Renal cortical epithelial cell (primary cell): ENCODE measurements at regions not wholly inside any gene's neighbourhood (a gene's known extent, or its start where the extent isn't known, plus 50 kb on each side); places are given as distances from the start of the nearest gene placed in this dataset.

Experiments used
- DNase-seq: peaks from one replicate; pipeline ENCODE4 v3.0.0-alpha.2; 2011; ENCODE audit warnings: low read depth

DNA sequence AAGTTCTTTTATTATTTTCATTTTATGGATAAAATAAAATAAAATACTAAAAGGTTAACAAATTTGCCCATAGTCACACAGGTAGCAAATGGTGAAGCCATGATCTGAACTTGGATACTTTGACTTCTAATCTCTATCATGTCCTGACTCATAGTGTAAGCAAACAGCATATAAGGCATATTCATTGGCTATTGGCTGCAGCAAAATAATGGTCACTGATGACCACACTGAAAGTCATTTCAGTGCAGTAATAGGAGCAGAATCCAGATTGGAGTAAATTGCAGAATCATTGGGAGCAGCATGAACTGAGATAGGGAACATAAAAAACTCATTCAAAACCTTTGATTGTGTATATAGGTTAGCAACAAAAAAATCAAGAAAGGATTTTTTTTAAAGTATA, 262.9 kb downstream of the PLA2G4A start:
- DNase-seq = no peak

DNA sequence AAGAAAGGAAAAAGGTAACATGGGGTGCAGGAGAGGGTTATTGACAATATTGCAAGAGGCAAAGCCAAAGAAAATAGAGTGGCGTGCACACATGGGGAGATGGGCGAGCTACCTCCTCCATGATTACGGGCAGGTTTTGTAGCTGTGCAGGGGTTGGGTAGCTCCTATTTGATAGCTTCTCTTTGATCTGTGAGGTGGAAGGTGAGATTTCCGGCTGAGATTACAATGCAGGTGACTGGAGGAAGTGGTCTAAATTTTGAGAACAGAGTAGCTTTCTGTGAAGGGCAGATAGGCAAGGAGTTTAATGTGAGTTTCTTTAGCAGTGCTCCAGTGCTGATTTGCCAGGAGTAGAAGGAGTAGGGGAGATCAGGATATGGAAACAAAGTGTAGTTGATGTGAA, 263.4 kb downstream of the PLA2G4A start:
- no peak for DNase-seq

DNA sequence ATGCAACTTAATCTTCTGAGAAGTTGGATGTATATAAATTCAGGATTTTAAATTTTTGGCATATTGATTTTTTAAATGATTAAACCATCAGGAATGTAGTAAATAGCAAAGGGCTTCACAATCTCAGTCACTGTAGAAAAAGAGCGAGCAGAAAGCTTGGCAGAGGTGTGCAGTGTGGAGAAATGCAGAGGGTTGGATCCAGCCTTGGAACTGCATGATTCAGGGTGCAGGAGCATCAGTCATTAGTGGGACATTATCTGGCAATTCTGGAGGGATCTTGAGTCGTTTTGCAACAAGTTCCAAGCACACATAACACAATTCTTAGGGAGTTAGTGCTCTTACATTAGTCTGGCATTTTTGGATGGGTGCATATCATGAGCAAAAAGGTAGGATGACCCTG, 267.9 kb downstream of the PLA2G4A start:
- DNase-seq = no peak

DNA sequence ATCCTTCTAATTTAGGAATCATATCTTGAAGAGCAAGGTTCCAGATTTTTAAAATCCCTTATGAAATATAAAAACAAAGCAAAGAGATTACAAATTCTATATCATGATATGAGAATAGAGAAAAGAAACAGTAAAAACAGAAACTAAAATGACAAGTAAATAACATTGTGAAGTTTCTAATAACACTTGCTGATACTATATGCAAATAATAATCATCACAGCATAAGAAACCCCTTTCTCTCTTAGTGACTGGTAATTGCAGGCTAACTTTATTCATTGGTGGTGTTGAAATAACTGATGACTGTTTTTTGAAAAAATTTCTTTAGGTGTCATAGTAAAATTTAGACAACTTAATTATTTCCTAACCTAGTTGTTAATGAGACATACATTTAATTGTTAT, 281.6 kb downstream of the PLA2G4A start:
- DNase-seq = no peak

DNA sequence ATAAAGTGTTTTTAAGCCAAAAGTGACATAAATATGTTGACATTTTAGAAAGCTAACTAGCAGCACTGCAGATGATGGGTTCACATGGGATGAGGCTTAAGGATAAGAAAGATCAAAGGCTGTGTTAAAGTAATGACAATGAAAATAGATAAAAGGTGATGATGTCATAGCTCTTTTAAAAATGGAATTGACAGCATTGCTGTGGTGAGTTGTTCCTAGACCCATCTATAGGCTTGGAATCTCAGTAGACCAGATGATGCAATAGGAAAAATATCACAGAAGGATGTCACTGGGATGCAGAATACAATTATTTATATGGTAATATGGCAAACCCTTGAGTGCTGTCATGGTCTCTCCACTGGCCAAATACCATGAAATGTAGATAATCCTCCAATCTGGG, 286.0 kb downstream of the PLA2G4A start:
- DNase-seq = no peak

DNA sequence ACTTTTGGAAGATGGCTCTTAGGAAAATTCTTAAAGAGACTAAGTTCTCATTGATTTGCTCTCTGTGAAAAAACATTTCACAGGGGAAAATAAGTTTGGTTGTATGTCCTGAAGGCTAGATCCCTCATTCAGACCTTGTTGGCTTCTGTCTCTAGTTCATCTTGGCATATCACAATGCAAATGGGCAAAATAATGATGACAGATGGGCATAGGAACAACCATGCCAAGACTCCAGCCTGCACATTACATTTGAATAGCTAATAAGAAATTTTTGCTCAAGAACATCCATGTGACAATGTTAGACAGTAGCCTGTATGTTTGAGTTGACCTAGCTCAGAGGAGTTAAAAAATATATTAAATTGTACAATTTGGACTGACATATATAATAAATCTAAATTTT, 292.9 kb downstream of the PLA2G4A start:
- DNase-seq = no peak

DNA sequence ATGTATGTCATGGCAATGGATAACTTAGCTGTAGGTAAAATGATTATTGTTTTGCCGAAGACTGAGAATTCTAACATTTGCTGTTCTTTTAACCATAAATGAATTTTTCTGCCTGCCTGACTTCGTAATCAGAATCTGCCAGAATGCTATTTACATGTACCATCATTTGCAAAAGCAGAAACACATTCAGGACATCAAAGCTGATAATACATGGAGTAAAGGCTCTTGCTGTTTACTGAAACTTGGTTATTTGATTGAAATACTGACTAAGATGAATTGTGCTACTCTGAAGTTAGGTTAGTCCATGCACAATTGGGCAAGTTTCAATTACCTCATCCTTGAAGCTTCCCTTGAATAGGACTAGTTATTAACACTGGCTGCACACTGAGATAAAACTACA, 293.8 kb downstream of the PLA2G4A start:
- peak; percentile 3 for DNase-seq

DNA sequence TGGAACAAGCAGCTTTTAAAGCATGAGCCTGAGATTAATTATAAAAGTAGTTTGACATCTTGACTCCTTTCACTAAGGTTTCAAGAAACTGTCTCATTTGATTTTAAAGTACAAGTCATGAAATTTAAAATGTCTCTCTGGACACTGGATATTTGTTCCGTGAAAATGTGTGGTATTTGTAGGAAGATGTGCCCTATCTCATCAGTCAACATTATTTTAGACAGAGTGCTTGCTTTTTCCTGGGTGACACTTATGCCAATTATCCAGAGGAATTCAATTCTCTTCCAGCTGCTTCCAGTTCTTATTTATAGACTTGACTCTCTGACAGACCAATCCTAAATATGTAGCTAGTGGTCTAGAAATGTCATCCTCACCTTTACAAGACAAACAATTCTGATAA, 300.4 kb downstream of the PLA2G4A start:
- no peak for DNase-seq

DNA sequence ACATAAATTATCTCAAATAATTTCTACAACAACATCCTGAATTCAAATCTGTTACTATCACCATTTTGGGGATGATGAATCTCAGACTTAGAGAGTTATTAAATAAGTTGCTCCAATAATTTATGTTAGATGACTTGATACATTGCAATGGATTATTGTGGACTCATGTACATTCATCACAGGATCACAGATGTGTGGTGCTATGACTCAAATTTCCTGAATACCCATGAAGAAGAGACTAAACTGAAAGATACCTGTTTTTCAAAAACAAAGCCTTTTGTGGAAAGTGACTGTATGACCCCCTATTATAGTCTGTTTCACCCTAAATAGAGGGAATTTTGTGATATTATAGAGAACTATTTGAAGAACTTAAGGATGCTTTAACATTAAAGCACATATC, 315.0 kb downstream of the PLA2G4A start:
- DNase-seq = no peak

DNA sequence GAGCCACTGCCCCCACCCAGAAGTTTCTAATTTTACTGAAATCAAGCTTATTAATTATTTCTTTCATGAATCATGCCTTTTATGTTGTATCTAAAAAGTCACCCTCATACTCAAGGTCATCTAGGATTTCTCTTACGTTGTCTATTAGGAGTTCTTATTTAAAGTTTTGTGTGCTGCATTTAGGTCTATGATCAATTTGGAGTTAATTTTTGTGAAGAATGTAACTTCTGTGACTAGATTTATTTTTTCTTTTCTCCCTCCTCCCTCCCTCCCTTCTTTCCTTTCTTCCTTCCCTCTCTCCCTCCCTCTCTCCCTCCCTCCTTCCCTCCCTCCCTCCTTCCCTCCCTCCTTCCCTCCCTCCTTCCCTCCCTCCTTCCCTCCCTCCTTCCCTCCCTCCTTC, 317.6 kb downstream of the PLA2G4A start:
- no peak for DNase-seq

DNA sequence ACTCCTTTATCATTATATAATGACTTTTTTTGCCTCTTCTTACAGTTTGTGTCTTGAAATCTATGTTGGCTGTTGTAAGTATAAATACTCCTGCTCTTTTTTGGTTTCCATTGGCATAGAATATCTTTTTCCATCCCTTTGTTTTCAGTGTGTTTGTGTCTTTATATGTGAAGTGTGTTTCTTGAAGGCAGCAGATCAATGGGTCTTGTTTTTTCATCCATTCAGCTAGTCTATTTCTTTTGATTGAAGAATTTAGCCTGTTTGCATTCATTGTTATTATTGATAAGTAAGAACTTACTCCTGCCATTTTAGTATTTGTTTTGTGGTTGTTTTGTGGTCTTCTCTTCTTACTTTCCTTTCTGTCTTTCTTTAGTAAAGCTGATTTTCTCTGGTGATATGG, 322.8 kb downstream of the PLA2G4A start:
- no peak for DNase-seq

DNA sequence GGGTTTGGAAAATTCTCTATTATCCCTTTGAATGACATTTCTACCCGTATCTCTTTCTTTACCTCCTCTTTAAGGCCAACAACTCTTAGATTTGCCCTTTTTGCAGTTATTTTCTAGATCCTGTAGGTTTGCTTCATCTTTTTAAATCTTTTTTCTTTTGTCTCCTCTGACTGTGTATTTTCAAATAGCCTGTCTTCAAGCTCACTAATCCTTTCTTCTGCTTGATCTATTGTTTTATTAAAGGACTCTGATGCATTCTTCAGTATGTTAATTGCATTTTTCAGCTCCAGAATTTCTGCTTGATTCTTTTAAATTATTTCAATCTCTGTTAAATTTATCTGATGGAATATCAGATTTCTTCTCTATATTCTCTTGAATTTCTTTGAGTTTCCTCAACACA, 324.3 kb downstream of the PLA2G4A start:
- no peak for DNase-seq

DNA sequence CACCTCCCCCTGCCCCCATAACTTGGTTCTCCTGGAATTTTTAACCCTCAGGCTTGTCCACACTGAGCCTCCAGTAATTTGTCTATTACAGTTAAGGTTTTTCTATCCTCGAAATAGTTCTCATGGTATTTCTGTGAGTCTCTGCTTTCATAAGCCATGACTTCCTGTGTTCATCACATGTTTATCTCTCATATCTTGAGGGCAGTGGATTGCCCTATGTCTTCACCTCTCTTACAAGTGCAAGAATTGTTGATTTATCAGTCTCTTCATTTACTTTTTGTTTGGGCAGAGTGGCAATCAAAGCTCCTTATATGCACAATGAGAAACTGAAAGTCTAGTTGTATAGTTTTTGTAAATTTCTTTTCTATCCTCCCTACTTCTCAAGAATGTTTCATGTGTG, 328.4 kb downstream of the PLA2G4A start:
- no peak for DNase-seq

DNA sequence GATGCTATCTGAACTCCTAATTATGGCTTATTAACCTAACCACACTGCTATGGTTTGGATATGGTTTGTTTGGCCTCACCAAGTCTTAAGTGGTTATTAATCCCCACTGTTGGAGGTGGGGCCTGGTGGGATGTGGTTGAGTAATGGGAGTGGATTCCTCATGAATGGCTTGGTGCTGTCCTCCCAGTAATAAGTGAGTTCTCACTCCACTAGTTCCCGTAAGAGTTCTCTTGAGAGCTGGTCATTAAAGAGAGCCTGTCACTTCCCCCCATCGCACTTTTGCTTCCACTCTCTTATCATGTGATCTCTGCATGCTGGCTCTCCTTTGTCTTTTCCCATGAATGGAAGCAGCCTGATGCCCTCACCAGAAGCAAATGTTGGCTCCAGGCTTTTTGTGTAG, 328.8 kb downstream of the PLA2G4A start:
- DNase-seq = peak; percentile 0

DNA sequence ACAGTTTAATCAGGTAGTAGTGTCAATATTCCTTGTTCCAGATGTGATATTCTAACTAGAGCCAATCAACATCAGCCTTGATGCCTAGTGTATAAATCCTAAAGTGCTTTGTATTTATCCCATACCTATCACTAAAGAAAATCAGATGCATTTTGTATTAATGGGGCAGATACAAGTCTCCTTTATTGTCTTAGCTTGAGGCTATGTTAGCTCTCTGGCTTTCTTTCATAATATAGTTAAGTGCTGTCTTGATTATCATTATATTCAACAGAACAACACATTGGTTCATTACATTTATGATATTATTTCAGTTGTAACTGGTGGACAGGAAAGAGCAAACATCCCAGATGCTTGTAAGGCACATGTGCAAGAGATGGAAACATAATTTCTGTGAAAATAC, 338.8 kb downstream of the PLA2G4A start:
- DNase-seq = no peak

DNA sequence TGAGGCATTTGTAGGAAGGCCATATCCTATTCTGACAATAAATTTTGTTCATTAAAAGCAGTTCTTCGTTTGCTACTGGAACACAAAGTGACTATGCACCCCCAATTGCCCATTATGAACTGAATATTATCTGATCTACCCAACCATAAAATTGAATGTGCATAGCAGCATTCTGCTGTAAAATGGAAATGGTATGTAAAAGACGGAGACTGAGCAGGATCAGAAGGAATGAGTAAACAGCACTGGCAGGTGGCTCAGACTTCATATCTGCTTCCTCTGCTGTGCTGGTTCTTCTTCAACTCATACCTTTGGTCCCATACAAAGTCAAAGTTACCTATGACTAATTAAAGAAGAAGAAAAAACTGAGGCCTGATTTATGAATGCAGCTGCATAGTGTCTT, 339.5 kb downstream of the PLA2G4A start:
- DNase-seq = no peak

DNA sequence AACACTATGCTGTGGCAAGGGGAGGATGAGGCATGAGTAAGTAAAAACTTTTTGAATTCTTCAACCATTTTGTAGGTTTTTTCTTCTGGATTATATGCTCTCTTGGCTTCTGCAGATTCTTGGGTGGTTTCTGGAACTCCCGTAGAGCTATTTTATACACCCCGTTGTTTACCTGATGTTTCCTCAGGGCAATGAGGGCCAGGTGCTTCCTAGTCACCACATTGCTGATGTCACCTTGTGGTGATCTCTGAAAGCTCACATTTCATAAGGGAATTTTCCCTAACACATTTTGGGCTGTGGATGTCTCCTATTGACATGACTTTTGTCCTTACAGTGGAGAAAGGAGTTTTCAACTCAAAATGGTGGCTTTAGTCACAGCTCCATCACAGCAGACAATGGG, 356.6 kb downstream of the PLA2G4A start:
- no peak for DNase-seq

DNA sequence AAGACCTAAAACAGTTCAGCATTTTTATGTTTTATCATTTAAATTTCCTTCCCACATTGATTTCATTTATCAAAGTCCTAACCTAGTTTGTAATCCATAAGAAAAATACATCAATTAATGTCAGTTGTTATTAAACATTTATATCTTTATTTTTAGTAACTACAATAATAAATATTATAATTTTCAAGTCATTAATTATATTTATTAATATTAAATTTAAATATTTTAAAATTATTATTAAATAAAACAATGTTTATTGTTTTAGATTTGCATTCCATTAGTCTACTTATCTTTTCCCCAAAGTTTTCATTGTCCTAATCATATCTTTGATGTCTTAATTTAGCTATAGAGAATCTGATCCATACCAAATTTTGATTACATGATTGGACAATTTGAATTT, 368.9 kb downstream of the PLA2G4A start:
- no peak for DNase-seq

DNA sequence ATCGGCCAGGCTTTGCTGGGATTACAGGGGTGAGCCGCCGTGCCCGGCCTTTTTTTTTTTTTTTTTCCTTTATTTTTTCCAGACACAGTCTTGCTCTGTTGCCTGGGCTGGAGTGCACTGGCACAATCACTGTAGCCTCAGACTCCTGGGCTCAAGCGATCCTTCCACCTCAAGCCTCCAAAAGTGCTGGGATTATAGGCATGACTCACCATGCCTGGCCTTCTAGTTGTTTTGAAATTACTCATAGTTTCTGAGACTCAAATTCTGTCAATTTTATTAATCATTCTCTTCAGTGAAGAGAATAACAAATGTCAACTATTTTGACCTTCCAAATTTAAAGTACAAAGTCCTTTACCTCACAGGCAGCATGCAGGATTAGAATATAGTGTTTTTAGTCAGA, 374.5 kb downstream of the PLA2G4A start:
- peak; percentile 64 for DNase-seq

DNA sequence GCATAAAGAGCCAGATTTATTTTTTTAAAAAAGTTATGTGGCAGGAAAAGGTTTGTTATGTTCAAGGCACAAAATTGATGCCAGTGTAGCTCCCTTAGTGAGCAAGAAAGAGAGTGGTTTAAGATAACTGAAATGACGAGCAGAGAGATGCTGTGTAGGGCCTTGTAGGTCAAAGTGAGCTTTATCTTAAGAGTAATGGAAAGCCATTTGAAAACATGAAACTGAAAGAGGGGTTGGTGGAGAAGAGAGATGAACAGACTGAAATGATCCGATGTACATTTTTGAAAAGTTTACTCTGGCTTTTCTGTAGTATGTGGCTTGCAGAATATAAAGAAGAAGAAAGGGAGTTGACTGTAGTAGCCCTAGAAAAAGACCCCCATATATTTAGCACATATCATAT, 383.6 kb downstream of the PLA2G4A start:
- DNase-seq = no peak

DNA sequence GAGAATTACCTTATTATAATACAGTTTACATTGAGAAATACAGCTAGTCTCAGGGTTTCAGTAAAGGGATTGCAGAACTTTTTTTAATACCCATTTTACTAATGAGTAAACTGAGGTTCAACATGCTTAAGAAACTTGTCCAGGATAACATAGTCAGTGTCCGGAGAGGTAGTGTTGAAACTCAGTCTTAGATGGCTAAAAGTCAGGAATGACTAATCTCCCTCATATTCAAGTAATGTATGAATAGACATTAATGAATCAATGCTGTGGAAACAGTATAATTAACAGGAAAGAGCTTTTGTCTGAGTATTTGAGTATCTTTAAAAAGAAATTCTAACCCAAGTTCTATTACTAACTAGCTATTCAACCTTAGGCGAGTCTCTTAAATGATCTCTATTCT, 397.6 kb downstream of the PLA2G4A start:
- DNase-seq = peak; percentile 55

DNA sequence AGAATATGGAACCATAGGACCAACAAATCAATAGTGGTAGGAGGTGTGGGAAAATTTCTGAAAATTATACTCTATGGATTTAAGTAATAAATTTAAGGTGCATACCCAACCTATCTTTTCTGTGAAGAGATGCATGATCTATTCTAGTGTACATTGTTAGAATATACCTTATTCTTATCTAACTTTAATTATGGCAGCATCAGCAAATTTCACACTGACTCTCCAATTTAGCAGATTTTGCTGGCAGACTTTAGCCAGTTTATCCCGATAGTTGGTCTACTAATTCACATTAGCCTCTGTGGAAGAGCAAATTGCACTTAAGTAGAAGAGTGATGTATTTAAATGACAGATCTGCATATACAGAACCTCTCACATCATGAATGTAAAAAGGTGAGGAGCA, 400.0 kb downstream of the PLA2G4A start:
- no peak for DNase-seq

DNA sequence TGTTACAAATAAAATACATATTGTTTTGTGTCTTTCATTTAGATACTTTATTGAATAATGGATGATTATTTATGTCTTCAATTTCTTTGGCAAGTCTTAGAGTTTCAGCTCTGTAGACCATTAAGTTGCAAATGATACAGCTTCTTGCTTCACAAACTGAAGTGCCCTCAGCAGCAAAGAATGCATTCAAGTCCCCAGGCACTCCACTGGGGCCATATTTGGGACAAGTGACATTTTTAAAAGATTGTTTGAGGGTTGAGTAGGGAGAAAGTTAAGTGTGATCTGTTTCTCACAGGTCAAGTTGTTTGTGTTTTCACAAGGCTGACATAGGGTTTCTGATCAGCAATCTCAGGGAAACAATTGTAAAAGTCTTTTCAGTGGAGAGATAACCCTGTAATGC, 400.7 kb downstream of the PLA2G4A start:
- no peak for DNase-seq

DNA sequence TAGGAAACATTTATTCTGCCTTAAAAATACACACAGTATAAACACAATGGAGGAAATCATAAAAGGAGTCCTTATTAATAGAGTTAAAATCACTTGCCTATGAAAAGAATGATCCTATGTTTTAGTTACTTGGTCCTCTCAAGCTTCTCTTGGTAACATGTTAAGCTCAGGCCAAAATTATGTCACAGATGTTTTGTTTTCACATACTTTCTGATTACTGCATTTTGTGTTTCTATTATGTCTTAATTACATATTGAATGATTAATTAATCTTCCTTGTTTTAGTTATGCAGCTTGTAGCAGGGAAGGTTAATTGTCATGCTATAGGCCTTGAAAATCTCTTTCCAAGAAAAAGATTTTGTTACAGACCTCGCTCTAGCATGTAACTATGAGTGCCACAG, 406.0 kb downstream of the PLA2G4A start:
- no peak for DNase-seq

DNA sequence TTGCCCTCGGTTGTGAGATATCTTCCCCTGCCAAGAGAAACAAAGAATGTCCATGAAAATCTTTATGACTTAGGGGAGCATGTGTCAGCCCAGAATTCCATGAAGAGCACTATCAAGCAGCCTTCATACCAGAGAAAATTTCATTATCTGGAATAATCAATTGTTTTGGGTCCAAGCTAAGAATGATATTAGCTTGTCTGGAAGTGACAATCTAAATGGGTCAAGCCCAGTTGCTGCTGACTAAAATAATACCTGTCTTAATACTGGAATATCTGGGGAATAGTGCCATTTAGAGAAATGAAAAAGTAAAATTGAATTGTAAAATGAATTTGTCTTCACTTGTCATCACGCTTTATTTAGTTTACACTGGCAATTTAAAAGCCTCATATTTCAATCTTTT, 407.4 kb downstream of the PLA2G4A start:
- no peak for DNase-seq
